ENCODE measurements at regions not wholly inside any gene's neighbourhood (a gene's known extent, or its start where the extent isn't known, plus 50 kb on each side); places are given as distances from the start of the nearest gene placed in this dataset.

- no peak for DNase-seq
These were observed 279.0 kb upstream of the ZFHX3 start for GRCh38 chr16:73326770-73327470.

GRCh38 chr16:73326221-73326620, 278.3 kb upstream of the ZFHX3 start:
- no peak for DNase-seq

GRCh38 chr16:73323880-73324279, 276.0 kb upstream of the ZFHX3 start:
- no peak for DNase-seq

GRCh38 chr16:73322856-73323255, 274.9 kb upstream of the ZFHX3 start:
- no peak for DNase-seq

- no peak for DNase-seq
These were observed 273.9 kb upstream of the ZFHX3 start for GRCh38 chr16:73321853-73322252.

GRCh38 chr16:73319737-73320136, 271.8 kb upstream of the ZFHX3 start:
- no peak for DNase-seq

GRCh38 chr16:73319261-73319660, 271.3 kb upstream of the ZFHX3 start:
- no peak for DNase-seq

GRCh38 chr16:73317321-73317857, 269.5 kb upstream of the ZFHX3 start:
- no peak for DNase-seq

- DNase-seq, result no peak
These were observed 267.7 kb upstream of the ZFHX3 start for GRCh38 chr16:73315645-73316044.

- no peak for DNase-seq
These were observed 266.0 kb upstream of the ZFHX3 start for GRCh38 chr16:73313950-73314349.

GRCh38 chr16:73311857-73312723, 264.2 kb upstream of the ZFHX3 start:
- DNase-seq, result no peak

- no peak for DNase-seq
These were observed 260.8 kb upstream of the ZFHX3 start for GRCh38 chr16:73308771-73309170.

GRCh38 chr16:73306901-73307413, 259.0 kb upstream of the ZFHX3 start:
- DNase-seq, result no peak

- DNase-seq, result no peak
These were observed 256.3 kb upstream of the ZFHX3 start for GRCh38 chr16:73304008-73304774.

- DNase-seq, result no peak
These were observed 255.0 kb upstream of the ZFHX3 start for GRCh38 chr16:73302942-73303341.

GRCh38 chr16:73301984-73302383, 254.1 kb upstream of the ZFHX3 start:
- DNase-seq, result no peak

- no peak for DNase-seq
These were observed 251.4 kb upstream of the ZFHX3 start for GRCh38 chr16:73299346-73299745.

GRCh38 chr16:73298562-73298961, 250.6 kb upstream of the ZFHX3 start:
- no peak for DNase-seq

- no peak for DNase-seq
These were observed 242.3 kb upstream of the ZFHX3 start for GRCh38 chr16:73290258-73290657.

GRCh38 chr16:73289232-73289631, 241.3 kb upstream of the ZFHX3 start:
- DNase-seq, result no peak

- no peak for DNase-seq
These were observed 240.6 kb upstream of the ZFHX3 start for GRCh38 chr16:73288520-73288919.

GRCh38 chr16:73287859-73288405, 240.0 kb upstream of the ZFHX3 start:
- no peak for DNase-seq

Data from CD4-positive, alpha-beta T cell treated with Interleukin-21 for 1 hour (primary cell).